Fibroblast of skin of right biceps (primary cell): ENCODE measurements at regions not wholly inside any gene's neighbourhood (a gene's known extent, or its start where the extent isn't known, plus 50 kb on each side); places are given as distances from the start of the nearest gene placed in this dataset.

ENCODE experiments used
- DNase-seq: peaks from one replicate; pipeline ENCODE4 v3.0.0-alpha.2; 2013

- DNase-seq = peak; percentile 71
Observed at GRCh38 chr1:55547405-55547804, 332.2 kb upstream of the USP24 start.

GRCh38 chr1:55546553-55546952 lies 331.4 kb upstream of the USP24 start:
- no peak for DNase-seq

GRCh38 chr1:55544826-55545225 lies 329.7 kb upstream of the USP24 start:
- peak; percentile 59 for DNase-seq

- peak; percentile 94 for DNase-seq
Observed at GRCh38 chr1:55542901-55543504, 327.8 kb upstream of the USP24 start.

- DNase-seq = no peak
Observed at GRCh38 chr1:55541296-55541695, 326.1 kb upstream of the USP24 start.

GRCh38 chr1:55539652-55540512 lies 324.7 kb upstream of the USP24 start:
- no peak for DNase-seq

- DNase-seq = no peak
Observed at GRCh38 chr1:55538428-55538827, 323.3 kb upstream of the USP24 start.

GRCh38 chr1:55536545-55536865 lies 321.3 kb upstream of the USP24 start:
- no peak for DNase-seq

- DNase-seq = no peak
Observed at GRCh38 chr1:55535724-55536544, 320.8 kb upstream of the USP24 start.

GRCh38 chr1:55534565-55535121 lies 319.5 kb upstream of the USP24 start:
- no peak for DNase-seq

- no peak for DNase-seq
Observed at GRCh38 chr1:55531644-55532043, 316.5 kb upstream of the USP24 start.

- DNase-seq = no peak
Observed at GRCh38 chr1:55530749-55531478, 315.8 kb upstream of the USP24 start.

- DNase-seq = no peak
Observed at GRCh38 chr1:55529017-55529416, 313.9 kb upstream of the USP24 start.

GRCh38 chr1:55527831-55528230 lies 312.7 kb upstream of the USP24 start:
- DNase-seq = no peak

GRCh38 chr1:55526716-55527115 lies 311.6 kb upstream of the USP24 start:
- no peak for DNase-seq

- no peak for DNase-seq
Observed at GRCh38 chr1:55524006-55524405, 308.8 kb upstream of the USP24 start.

- no peak for DNase-seq
Observed at GRCh38 chr1:55522982-55523381, 307.8 kb upstream of the USP24 start.

- DNase-seq = no peak
Observed at GRCh38 chr1:55522353-55522903, 307.3 kb upstream of the USP24 start.

GRCh38 chr1:55520861-55521260 lies 305.7 kb upstream of the USP24 start:
- DNase-seq = no peak

- DNase-seq = peak; percentile 40
Observed at GRCh38 chr1:55519937-55520683, 304.9 kb upstream of the USP24 start.

GRCh38 chr1:55519276-55519675 lies 304.1 kb upstream of the USP24 start:
- DNase-seq = no peak

- no peak for DNase-seq
Observed at GRCh38 chr1:55517036-55517435, 301.9 kb upstream of the USP24 start.
